ENCODE measurements at regions not wholly inside any gene's neighbourhood (a gene's known extent, or its start where the extent isn't known, plus 50 kb on each side); places are given as distances from the start of the nearest gene placed in this dataset.

DNA sequence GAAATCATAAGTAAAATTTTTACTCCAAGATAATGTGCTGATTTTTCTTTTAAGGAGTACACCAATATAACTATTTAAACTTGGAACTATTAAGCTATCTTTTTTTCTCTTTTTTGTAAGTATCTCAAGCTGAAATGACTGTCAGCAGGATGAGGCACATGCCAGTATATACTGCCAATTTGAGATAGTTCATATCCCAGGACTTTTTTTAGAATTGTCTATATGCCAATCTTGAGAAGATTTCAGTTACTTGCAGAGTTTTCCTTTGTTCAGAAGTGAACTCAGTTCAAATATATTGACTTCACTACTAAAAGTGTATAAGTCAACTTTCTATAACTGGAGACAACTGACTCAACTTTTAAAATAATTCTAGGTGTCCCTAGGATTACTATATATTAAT is 181.7 kb upstream of the ZNF717 start:
- no peak for TF ChIP-seq CTCF (IDR thresholded peaks at IDR 0.05)
- H3K4me1 ChIP-seq = no peaks in the 10 kb centered on the region
- intact Hi-C loops (cut with DNase I) = no loop called here
- no peak for DNase-seq (ENCODE audit: low spot score in 2 of 2)
- no peak overlapping the region for H3K4me3 ChIP-seq
- H3K9me3 ChIP-seq = peaks cover 0 to 3% of the 10 kb centered on the region in 2 donors
- no peak overlapping the region for H3K27ac ChIP-seq
- H3K27me3 ChIP-seq = no peaks in the 10 kb centered on the region
- H3K36me3 ChIP-seq = no peaks in the 10 kb centered on the region

GRCh38 chr3:75978686-75979085 is 193.3 kb upstream of the ZNF717 start:
- Histone ChIP-seq H3K9me3 (no peaks in the 10 kb centered on the region), H3K4me3 (no peak overlapping the region), H3K27me3 (no peaks in the 10 kb centered on the region), H3K4me1 (no peaks in the 10 kb centered on the region), H3K36me3 (no peaks in the 10 kb centered on the region), H3K27ac (no peak overlapping the region)
- intact Hi-C loops (cut with DNase I) = no loop called here
- TF ChIP-seq CTCF (IDR thresholded peaks at IDR 0.05) = no peak
- DNase-seq (ENCODE audit: low spot score in 2 of 2) = no peak

DNA sequence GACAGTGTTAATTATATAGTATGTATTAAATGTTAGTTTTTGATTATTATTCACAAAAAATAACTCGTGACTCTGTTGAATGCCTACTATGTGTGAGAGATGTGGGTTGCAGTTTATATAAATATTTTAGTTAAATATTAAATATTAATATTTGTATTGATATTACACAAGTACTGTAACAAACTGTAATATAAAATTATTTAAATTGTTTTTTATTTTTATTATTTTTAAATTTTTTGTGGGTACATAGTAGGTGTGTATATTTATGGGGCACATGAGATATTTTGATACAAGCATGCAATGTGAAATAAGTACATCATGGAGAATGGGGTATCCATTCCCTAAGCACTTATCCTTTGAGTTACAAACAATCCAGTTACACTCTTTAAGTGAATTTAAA is 196.1 kb upstream of the ZNF717 start:
- H3K4me1 ChIP-seq = no peaks in the 10 kb centered on the region
- no peak overlapping the region for H3K27ac ChIP-seq
- intact Hi-C loops (cut with DNase I) = no loop called here
- H3K36me3 ChIP-seq = no peaks in the 10 kb centered on the region
- no peak for TF ChIP-seq CTCF (IDR thresholded peaks at IDR 0.05)
- no peaks in the 10 kb centered on the region for H3K9me3 ChIP-seq
- no peak overlapping the region for H3K4me3 ChIP-seq
- no peaks in the 10 kb centered on the region for H3K27me3 ChIP-seq
- DNase-seq (ENCODE audit: low spot score in 2 of 2) = no peak

DNA sequence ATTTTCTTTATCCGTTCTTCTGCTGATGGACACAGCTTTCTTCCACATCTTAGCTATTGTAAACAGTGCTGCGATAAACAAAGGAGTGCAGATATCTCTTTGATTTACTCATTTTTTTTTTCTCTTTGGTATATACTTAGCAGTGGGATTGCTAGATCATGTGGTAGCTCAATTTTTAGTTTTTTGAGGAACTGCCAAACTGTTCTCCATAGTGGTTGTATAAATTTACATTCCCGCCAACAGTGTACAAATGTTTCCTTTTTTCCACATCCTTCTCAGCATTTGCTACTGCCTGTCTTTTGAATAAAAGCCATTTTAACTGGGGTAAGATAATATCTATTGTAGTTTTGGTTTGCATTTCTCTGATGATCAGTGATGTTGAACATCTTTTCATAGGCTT is 196.8 kb upstream of the ZNF717 start:
- H3K4me1 ChIP-seq = no peaks in the 10 kb centered on the region
- H3K36me3 ChIP-seq = no peaks in the 10 kb centered on the region
- intact Hi-C loops (cut with DNase I) = no loop called here
- H3K27ac ChIP-seq = no peak overlapping the region
- TF ChIP-seq CTCF (IDR thresholded peaks at IDR 0.05) = no peak
- no peak for DNase-seq (ENCODE audit: low spot score in 2 of 2)
- H3K9me3 ChIP-seq = no peaks in the 10 kb centered on the region
- H3K4me3 ChIP-seq = no peak overlapping the region
- no peaks in the 10 kb centered on the region for H3K27me3 ChIP-seq

DNA sequence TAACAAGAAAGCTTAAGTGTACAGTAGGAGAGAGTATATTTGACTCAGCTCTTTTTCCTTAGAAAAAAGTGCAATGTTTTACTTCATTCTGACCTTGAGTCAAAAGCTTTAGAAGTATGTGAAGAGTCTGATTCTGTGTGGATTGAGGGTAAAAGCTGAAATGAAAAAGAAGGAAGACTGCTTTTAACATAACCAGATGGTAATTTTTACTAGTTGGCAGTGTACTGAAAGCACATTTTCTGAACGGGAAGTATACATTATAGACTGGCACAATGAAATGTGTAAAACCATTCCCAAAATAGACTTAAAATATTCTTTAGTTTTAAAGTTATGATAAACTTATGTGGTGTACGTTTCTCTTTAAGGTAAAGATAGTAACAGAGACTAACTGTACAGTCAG is 197.8 kb upstream of the ZNF717 start:
- no peaks in the 10 kb centered on the region for H3K36me3 ChIP-seq
- no peak for TF ChIP-seq CTCF (IDR thresholded peaks at IDR 0.05)
- no peaks in the 10 kb centered on the region for H3K4me1 ChIP-seq
- DNase-seq (ENCODE audit: low spot score in 2 of 2) = no peak
- H3K9me3 ChIP-seq = no peaks in the 10 kb centered on the region
- no peaks in the 10 kb centered on the region for H3K27me3 ChIP-seq
- H3K4me3 ChIP-seq = no peak overlapping the region
- intact Hi-C loops (cut with DNase I) = no loop called here
- H3K27ac ChIP-seq = no peak overlapping the region

GRCh38 chr3:75983609-75984290 is 198.4 kb upstream of the ZNF717 start:
- Histone ChIP-seq H3K36me3 (no peaks in the 10 kb centered on the region), H3K4me3 (no peak overlapping the region), H3K4me1 (no peaks in the 10 kb centered on the region), H3K27ac (no peak overlapping the region), H3K9me3 (no peaks in the 10 kb centered on the region), H3K27me3 (no peaks in the 10 kb centered on the region)
- TF ChIP-seq CTCF (IDR thresholded peaks at IDR 0.05) = no peak
- DNase-seq (ENCODE audit: low spot score in 2 of 2) = no peak
- intact Hi-C loops (cut with DNase I) = no loop called here

Data from ascending aorta (tissue), 2 donors.